ENCODE measurements at regions not wholly inside any gene's neighbourhood (a gene's known extent, or its start where the extent isn't known, plus 50 kb on each side); places are given as distances from the start of the nearest gene placed in this dataset.

DNA sequence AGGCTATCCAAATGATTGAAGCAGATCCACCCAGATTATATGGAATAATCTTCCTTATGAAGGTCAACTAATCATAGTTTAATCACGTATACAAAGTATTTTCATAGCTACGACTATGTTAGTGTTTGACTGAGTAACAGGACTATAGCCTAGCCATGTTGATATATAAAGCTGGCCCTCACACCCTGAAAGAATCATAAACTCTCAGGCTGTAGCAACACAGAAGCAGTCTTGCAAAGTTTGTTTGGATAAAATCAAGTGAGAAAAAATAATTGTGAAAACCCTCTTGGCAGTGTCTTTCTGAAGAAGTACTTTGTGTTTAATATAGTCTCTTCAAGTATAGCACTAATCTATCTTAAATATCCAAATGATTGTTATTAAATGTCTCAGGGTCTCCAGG is 374.5 kb upstream of the DAB2 start:
- TF ChIP-seq, protein P1, sequence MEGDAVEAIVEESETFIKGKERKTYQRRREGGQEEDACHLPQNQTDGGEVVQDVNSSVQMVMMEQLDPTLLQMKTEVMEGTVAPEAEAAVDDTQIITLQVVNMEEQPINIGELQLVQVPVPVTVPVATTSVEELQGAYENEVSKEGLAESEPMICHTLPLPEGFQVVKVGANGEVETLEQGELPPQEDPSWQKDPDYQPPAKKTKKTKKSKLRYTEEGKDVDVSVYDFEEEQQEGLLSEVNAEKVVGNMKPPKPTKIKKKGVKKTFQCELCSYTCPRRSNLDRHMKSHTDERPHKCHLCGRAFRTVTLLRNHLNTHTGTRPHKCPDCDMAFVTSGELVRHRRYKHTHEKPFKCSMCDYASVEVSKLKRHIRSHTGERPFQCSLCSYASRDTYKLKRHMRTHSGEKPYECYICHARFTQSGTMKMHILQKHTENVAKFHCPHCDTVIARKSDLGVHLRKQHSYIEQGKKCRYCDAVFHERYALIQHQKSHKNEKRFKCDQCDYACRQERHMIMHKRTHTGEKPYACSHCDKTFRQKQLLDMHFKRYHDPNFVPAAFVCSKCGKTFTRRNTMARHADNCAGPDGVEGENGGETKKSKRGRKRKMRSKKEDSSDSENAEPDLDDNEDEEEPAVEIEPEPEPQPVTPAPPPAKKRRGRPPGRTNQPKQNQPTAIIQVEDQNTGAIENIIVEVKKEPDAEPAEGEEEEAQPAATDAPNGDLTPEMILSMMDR (IDR thresholded peaks at IDR 0.05; ENCODE audit: insufficient read depth, low read depth, low read length, missing control alignments): no peak
- no peak overlapping the region for H3K4me3 ChIP-seq (ENCODE audit: low read length)
- no peak for DNase-seq (ENCODE audit: low read depth)

DNA sequence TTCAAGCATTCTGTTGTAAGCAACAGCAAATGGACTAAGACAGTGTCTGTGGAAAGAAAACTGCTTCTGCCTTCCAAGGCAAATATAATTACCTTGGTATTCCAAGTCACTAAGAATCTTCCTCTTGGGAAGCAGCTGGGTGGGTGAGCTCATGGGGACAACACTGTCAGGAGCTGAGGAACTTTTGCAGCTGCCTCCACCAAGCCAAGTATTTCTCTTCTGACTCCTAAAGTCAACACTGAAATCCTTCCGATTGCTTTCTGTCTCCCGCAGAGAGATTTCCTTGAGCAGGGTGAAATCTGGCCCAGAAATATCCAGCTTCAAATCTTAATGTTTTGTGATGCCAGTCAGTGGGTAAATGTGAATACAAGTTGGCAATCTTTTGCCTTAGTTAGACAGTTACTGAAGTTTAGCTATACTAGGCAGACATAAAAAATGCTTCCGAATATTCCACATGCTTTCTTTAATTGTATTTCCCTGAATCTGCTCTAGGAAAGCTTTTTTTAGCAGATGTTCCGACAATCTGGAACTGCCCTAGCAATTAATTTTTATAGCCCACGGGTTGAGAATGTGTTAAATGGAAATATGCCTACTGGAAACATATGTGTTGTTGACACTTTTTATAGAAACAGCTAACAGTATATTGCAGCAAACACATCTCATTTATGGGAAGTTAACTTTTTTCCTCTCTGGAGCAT is 369.9 kb upstream of the DAB2 start:
- TF ChIP-seq, protein P1 (IDR thresholded peaks at IDR 0.05; ENCODE audit: insufficient read depth, low read depth, low read length, missing control alignments): no peak
- DNase-seq (ENCODE audit: low read depth): no peak
- H3K4me3 ChIP-seq (ENCODE audit: low read length): no peak overlapping the region

DNA sequence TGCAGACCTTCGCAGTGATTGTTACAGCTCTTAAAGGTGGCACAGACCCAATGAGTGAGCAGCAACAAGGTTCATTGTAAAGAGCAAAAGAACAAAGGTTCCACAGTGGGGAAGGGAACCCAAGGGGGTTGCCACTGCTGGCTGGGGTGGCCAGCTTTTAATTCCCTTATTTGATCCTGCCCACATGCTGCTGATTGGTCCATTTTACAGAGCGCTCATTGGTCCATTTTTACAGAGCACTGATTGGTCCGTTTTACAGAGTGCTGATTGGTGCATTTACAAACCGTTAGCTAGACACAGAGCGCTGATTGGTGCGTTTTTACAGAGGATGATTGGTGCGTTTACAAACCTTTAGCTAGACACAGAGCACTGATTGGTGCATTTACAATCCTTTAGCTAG is 360.6 kb upstream of the DAB2 start:
- no peak for DNase-seq (ENCODE audit: low read depth)
- H3K4me3 ChIP-seq (ENCODE audit: low read length): no peak overlapping the region
- TF ChIP-seq, protein P1 (IDR thresholded peaks at IDR 0.05; ENCODE audit: insufficient read depth, low read depth, low read length, missing control alignments): no peak

DNA sequence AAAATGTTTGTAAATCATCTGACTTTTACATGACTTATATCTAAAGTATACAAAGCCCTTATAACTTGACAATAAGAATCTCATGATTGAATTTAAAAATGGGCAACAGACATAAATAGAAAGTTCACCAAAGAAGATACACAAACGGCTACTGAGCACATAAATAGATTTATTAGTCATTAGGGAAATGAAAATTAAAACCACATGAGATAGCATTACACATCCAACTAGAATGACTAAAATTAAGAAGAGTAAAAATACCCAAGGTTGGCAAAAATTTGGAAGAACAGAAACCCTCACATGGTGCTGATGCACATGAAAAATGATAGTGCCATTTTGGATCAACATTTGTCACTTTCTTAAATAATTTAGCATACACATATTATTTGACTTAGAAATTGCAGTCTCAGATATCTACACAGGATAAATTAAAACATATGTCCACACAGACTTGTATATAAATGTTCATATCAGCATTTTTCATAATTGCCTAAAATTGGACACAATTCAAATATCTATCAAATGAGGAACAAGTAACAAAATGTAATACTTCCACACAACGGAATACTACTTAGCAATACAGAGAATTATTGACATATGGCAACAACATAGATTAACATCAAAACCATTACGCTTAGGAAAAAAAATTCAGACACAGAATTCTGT is 359.1 kb upstream of the DAB2 start:
- DNase-seq (ENCODE audit: low read depth): no peak
- TF ChIP-seq, protein P1 (IDR thresholded peaks at IDR 0.05; ENCODE audit: insufficient read depth, low read depth, low read length, missing control alignments): no peak
- no peak overlapping the region for H3K4me3 ChIP-seq (ENCODE audit: low read length)

DNA sequence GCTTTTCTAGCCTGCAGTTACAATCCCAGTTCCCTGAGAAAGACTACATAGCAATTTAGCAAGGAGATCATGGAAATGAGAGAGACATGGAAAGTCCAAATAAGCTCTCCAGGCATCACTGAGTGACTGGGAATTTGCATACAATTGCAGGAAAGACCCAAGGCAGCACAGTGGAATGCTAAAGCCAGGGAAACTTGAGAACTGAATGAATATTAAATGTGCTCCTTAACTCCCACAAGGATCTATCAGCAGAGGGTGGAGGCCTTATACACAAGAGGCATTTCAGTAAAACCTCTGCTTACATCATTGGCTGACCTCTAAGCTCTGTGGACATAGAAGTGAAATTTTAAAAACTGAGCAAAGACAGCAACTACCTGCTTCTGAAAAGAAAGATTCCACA is 355.6 kb upstream of the DAB2 start:
- TF ChIP-seq, protein P1 (IDR thresholded peaks at IDR 0.05; ENCODE audit: insufficient read depth, low read depth, low read length, missing control alignments): no peak
- H3K4me3 ChIP-seq (ENCODE audit: low read length): no peak overlapping the region
- no peak for DNase-seq (ENCODE audit: low read depth)

DNA sequence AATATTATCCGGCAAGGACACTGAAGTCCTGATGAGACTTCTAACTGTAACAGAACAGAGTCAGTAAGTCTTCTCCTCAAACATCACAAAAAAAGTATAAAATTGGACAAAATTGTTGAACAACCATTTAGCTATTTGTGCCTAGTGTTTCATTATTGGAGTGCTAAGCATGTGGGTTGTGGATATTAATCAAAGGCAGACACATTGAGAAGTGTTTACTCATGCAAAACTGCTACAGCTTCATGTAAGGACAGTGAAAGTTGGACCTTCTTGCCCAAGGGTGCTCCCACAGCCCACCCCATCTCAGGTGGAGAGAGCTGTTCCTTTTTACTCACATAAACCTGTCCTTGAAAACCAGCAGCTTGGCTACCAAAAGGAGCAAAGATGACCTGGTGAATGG is 355.1 kb upstream of the DAB2 start:
- H3K4me3 ChIP-seq (ENCODE audit: low read length): no peak overlapping the region
- DNase-seq (ENCODE audit: low read depth): no peak
- TF ChIP-seq, protein P1 (IDR thresholded peaks at IDR 0.05; ENCODE audit: insufficient read depth, low read depth, low read length, missing control alignments): no peak
